H1 (cell line): ENCODE measurements at regions not wholly inside any gene's neighbourhood (a gene's known extent, or its start where the extent isn't known, plus 50 kb on each side); places are given as distances from the start of the nearest gene placed in this dataset.
"Not testable (repeated sequence)": the region's sequence is repeated elsewhere in the genome, so short reads cannot be mapped to it uniquely, and the experiment has no call there.

Experiments used
- CTCF ChIA-PET: fragments of 300-600 bp; sonication (Branson Sonifier 250); formaldehyde crosslinking; loops from one replicate; lab custom pipeline; 2021; ENCODE audit not compliant: partially characterized antibody; lab: Charles Lee
- POLR2A ChIA-PET: fragments of 300-600 bp; sonication (Branson Sonifier 250); formaldehyde crosslinking; loops from one replicate; lab custom pipeline; 2021; ENCODE audit warnings: inconsistent platforms; ENCODE audit not compliant: partially characterized antibody; lab: Charles Lee
- DNase-seq, 2 experiments: peaks; one replicate each; pipeline versions ENCODE4 v3.0.0 to v3.0.0-alpha.2; 2010 to 2022; ENCODE audit warnings: low spot score in 2 of 2, low read depth in 1 of 2, mixed read lengths in 1 of 2
- FAIRE-seq: peaks from 2 replicates; lab custom pipeline; 2011; peaks lifted over from hg19 to GRCh38; lab: Jason Lieb, UNC
- H2AFZ ChIP-seq: 2 replicates; pipeline ENCODE4 v1.8.1; 2012; ENCODE audit warnings: low read length, inconsistent platforms
- H2AK5ac ChIP-seq: 2 replicates; pipeline ENCODE4 v1.6.1; 2013; ENCODE audit warnings: low read depth, low read length
- H2BK120ac ChIP-seq: replicated peaks from 2 replicates; pipeline ENCODE3; 2013; ENCODE audit warnings: low read depth, low read length, inconsistent platforms
- H2BK12ac ChIP-seq: 2 replicates; pipeline ENCODE4 v1.6.1; 2013; ENCODE audit warnings: low read depth, low read length
- H2BK15ac ChIP-seq: 2 replicates; pipeline ENCODE4 v1.6.1; 2013; ENCODE audit warnings: low read length
- H2BK20ac ChIP-seq: 2 replicates; pipeline ENCODE4 v1.6.1; 2013; ENCODE audit warnings: low read length
- H2BK5ac ChIP-seq: 2 replicates; pipeline ENCODE4 v1.6.1; 2013; ENCODE audit warnings: low read depth, low read length
- H3K14ac ChIP-seq: 2 replicates; pipeline ENCODE4 v1.6.1; 2013; ENCODE audit warnings: inconsistent platforms; ENCODE audit not compliant: insufficient read length
- H3K18ac ChIP-seq: 2 replicates; pipeline ENCODE4 v1.6.1; 2013; ENCODE audit warnings: low read length; ENCODE audit errors: extremely low read depth
- H3K23ac ChIP-seq: 2 replicates; pipeline ENCODE4 v1.6.1; 2013; ENCODE audit warnings: inconsistent platforms; ENCODE audit not compliant: insufficient read length
- H3K23me2 ChIP-seq: 2 replicates; pipeline ENCODE4 v1.6.1; 2013; ENCODE audit warnings: low read depth, low read length
- H3K27ac ChIP-seq: 2 replicates; pipeline ENCODE4 v1.6.1; 2011; ENCODE audit warnings: low read depth, low read length, inconsistent platforms
- H3K27me3 ChIP-seq, 4 experiments: replicated peaks in 1 of 4; 1 replicate in 1 of 4; 2 replicates in 3 of 4; pipeline versions ENCODE4 v1.6.1 to v1.8.1; 2011 to 2013; ENCODE audit warnings: low read length in 3 of 4, mild to moderate bottlenecking in 3 of 4, inconsistent platforms in 2 of 4, mixed read lengths in 2 of 4, moderate library complexity in 1 of 4; ENCODE audit not compliant: control insufficient read depth in 3 of 4, insufficient read depth in 3 of 4; ENCODE audit errors: extremely low read depth in 1 of 4
- H3K36me3 ChIP-seq, 4 experiments: 2 replicates each; pipeline versions ENCODE4 v1.6.1 to v1.8.1; 2011 to 2013; ENCODE audit warnings: mild to moderate bottlenecking in 4 of 4, low read length in 3 of 4, moderate library complexity in 2 of 4, control low read depth in 1 of 4, inconsistent platforms in 1 of 4; ENCODE audit not compliant: insufficient read depth in 4 of 4, control insufficient read depth in 2 of 4
- H3K4ac ChIP-seq: replicated peaks from 2 replicates; pipeline ENCODE3; 2013; ENCODE audit warnings: low read length, low read depth, mixed read lengths, inconsistent platforms; ENCODE audit not compliant: insufficient read length
- H3K4me1 ChIP-seq, 4 experiments: replicated peaks in 1 of 4; 1 replicate in 1 of 4; 2 replicates in 3 of 4; pipeline versions ENCODE4 v1.6.1 to v1.8.1; 2011 to 2013; ENCODE audit warnings: low read length in 3 of 4, inconsistent platforms in 2 of 4, mixed read lengths in 1 of 4; ENCODE audit not compliant: insufficient read depth in 4 of 4, control insufficient read depth in 3 of 4
- H3K4me2 ChIP-seq, 2 experiments: 2 replicates each; pipeline versions ENCODE4 v1.6.1 to v1.8.1; 2011 to 2013; ENCODE audit warnings: low read depth in 2 of 2, low read length in 2 of 2, control low read depth in 1 of 2, inconsistent platforms in 1 of 2, mild to moderate bottlenecking in 1 of 2; ENCODE audit not compliant: insufficient read depth in 1 of 2
- H3K4me3 ChIP-seq, 4 experiments: fragments of 200-600, 300-600 bp in 1 of 4; sonication (generic), shearing (Covaris generic), sonication (Bioruptor Twin) in 1 of 4; 2 replicates each; pipeline versions ENCODE4 v1.5.1 to v1.8.1; 2011 to 2016; ENCODE audit warnings: low read length in 4 of 4, low read depth in 3 of 4, control low read depth in 2 of 4, inconsistent platforms in 2 of 4, mild to moderate bottlenecking in 2 of 4, mixed read lengths in 1 of 4, moderate library complexity in 1 of 4; ENCODE audit not compliant: insufficient read depth in 2 of 4; ENCODE audit errors: extremely low read depth in 1 of 4
- H3K56ac ChIP-seq: replicated peaks from 2 replicates; pipeline ENCODE3; 2013; ENCODE audit warnings: low read depth, mild to moderate bottlenecking, mixed read lengths, low read length, inconsistent platforms; ENCODE audit not compliant: insufficient read length
- H3K79me1 ChIP-seq: 2 replicates; pipeline ENCODE4 v1.6.1; 2013; ENCODE audit warnings: low read depth, low read length, control low read depth
- H3K79me2 ChIP-seq, 2 experiments: 2 replicates each; pipeline versions ENCODE4 v1.6.1 to v1.8.1; 2012 to 2013; ENCODE audit warnings: low read length in 2 of 2, mild to moderate bottlenecking in 2 of 2, inconsistent platforms in 1 of 2; ENCODE audit not compliant: insufficient read depth in 2 of 2, control insufficient read depth in 1 of 2
- H3K9ac ChIP-seq, 4 experiments: replicated peaks in 1 of 4; 1 replicate in 1 of 4; 2 replicates in 3 of 4; pipeline versions ENCODE4 v1.6.1 to v1.8.1; 2011 to 2013; ENCODE audit warnings: low read depth in 3 of 4, low read length in 3 of 4, control low read depth in 2 of 4, mild to moderate bottlenecking in 2 of 4, moderate library complexity in 2 of 4, inconsistent platforms in 1 of 4; ENCODE audit errors: extremely low read depth in 1 of 4
- H3K9me3 ChIP-seq, 2 experiments: 2 replicates each; pipeline versions ENCODE4 v1.6.1 to v1.8.1; 2012 to 2013; ENCODE audit warnings: mild to moderate bottlenecking in 2 of 2, moderate library complexity in 2 of 2, control low read depth in 1 of 2, inconsistent platforms in 1 of 2, low read depth in 1 of 2, low read length in 1 of 2, mixed read lengths in 1 of 2; ENCODE audit not compliant: insufficient read depth in 2 of 2
- H4K20me1 ChIP-seq, 2 experiments: replicated peaks in 1 of 2; 2 replicates each; pipeline versions ENCODE3 to v1.8.1; 2011 to 2013; ENCODE audit warnings: inconsistent platforms in 2 of 2, low read length in 2 of 2, mild to moderate bottlenecking in 1 of 2; ENCODE audit not compliant: insufficient read depth in 2 of 2, control insufficient read depth in 1 of 2
- H4K5ac ChIP-seq: 2 replicates; pipeline ENCODE4 v1.6.1; 2013; ENCODE audit warnings: low read length, low read depth, mixed read lengths, inconsistent platforms; ENCODE audit not compliant: insufficient read length
- H4K8ac ChIP-seq: 2 replicates; pipeline ENCODE4 v1.8.0; 2013; ENCODE audit warnings: mild to moderate bottlenecking, moderate library complexity, low read length, inconsistent platforms; ENCODE audit not compliant: insufficient read depth; ENCODE audit errors: extremely low read depth
- H4K91ac ChIP-seq: replicated peaks from 2 replicates; pipeline ENCODE3; 2013; ENCODE audit warnings: low read length, mixed read lengths, inconsistent platforms; ENCODE audit not compliant: insufficient read length
- SUZ12 ChIP-seq: fragments of 200-600 bp; sonication (generic); IDR thresholded peaks from 2 replicates; pipeline ENCODE4 v1.6.1; 2012; ENCODE audit warnings: mild to moderate bottlenecking, inconsistent platforms, low read length, moderate library complexity, mixed read lengths
- WGBS, 2 experiments: shearing (Covaris generic) in 1 of 2; methylation state at CpG; one replicate each; pipeline versions ENCODE4 v1.1.6 to v1.1.7; 2013 to 2015; ENCODE audit warnings: low lambda C conversion rate in 2 of 2, mixed read lengths in 2 of 2, inconsistent platforms in 1 of 2, low coverage in 1 of 2, missing lambda C conversion rate in 1 of 2; ENCODE audit not compliant: insufficient replicate concordance in 2 of 2, insufficient coverage in 1 of 2, insufficient read length in 1 of 2; ENCODE audit errors: extremely low coverage in 1 of 2, missing lambda C conversion rate in 1 of 2; 5-methylcytosine and 5-hydroxymethylcytosine counted together

GRCh38 chr1:121008512-121009215 is 119.1 kb downstream of the PPIAL4A start:
- not testable (repeated sequence) for H2AK5ac ChIP-seq, FAIRE-seq, H4K8ac ChIP-seq, H2AFZ ChIP-seq, H3K4ac ChIP-seq, H3K79me1 ChIP-seq, H3K27ac ChIP-seq, H3K9me3 ChIP-seq, H3K56ac ChIP-seq, H3K23ac ChIP-seq, H3K4me1 ChIP-seq, H3K9ac ChIP-seq, H4K5ac ChIP-seq, H3K23me2 ChIP-seq, H2BK12ac ChIP-seq
- peak in 1 of 2 experiments; percentile 55 for DNase-seq
- peak overlapping the region; percentile 65 to 71 for H3K4me2 ChIP-seq
- H3K4me3 ChIP-seq: peak overlapping the region in 2 of 4 experiments; percentile 40 to 53; a peak in 5 of 8 replicates
- 5% methylated on average over 34 of the region's 46 CpGs; no CpG with 5 or more reads in 1 of the 2 experiments for WGBS, 2 experiments
- peak; percentile 64; the same call in 1 of the 2 replicates for TF ChIP-seq SUZ12
- TF ChIP-seq, all 59 proteins: peak for 1; not testable (repeated sequence) for 58
- H2BK15ac ChIP-seq, H3K18ac ChIP-seq, H3K14ac ChIP-seq, CTCF ChIA-PET, POLR2A ChIA-PET, H3K36me3 ChIP-seq, H2BK120ac ChIP-seq, H2BK5ac ChIP-seq, H4K20me1 ChIP-seq, H2BK20ac ChIP-seq, H4K91ac ChIP-seq, H3K79me2 ChIP-seq: not testable (repeated sequence)
- peaks cover 13 to 26% (median 22%) of the 10 kb centered on the region in 4 experiments; a peak in 6 of 7 replicates for H3K27me3 ChIP-seq
